ENCODE measurements at regions not wholly inside any gene's neighbourhood (a gene's known extent, or its start where the extent isn't known, plus 50 kb on each side); places are given as distances from the start of the nearest gene placed in this dataset.

DNA sequence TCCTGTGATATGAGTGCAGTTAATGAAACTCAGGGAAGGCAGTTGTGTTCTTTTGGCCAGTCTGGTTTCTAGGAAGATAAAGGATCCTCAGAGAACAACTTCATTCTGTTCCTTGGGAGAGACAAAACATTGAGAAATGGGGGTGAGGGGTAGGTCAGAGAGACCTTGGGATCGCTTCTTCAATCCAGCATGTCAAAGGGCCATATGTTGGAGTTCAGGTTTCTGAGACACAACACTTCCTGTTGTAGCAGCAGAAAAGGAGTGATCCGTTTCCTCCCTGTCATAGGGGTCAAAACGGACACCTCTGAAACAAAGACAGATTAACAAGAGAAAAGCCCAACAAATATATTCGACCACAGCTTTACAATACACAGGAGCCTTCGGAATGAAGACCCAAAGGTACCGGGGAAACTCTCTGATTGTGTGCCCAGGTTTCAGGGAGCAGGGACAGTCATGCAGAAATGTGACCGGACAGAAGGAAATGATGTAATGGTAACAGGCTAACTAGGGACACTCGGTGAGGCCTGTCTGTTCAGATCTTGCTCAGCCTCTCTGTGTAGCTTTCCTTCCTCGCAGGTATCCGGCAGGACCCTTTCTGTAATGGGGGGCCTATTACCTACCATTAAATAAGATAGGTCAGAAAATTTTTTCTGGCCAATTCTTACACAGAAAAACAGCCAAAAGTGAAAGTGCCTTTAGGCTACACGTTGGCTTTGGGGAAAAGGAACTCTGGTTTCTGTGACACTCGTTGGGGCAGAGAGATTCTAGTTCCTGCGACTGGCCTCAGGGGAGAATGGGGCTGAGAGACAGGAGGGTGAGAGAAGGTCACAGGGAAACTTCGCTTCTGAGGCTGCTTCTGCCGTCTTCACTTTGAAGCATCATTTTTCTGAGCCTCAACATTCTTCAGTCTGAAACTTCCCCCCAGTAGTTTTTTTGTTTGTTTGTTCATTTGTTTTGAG, 103.3 kb upstream of the TLR3 start:
- H3K36me3 ChIP-seq (replicated peaks; ENCODE audit: low read depth, low read length), result no peaks in the 10 kb centered on the region
- H3K27me3 ChIP-seq (ENCODE audit: low read depth, low read length), result no peaks in the 10 kb centered on the region
- H3K4me3 ChIP-seq (ENCODE audit: low read length), result no peak overlapping the region
- no peaks in the 10 kb centered on the region for H3K9me3 ChIP-seq (ENCODE audit: insufficient read depth, low read length)
- no peaks in the 10 kb centered on the region for H4K20me1 ChIP-seq (ENCODE audit: insufficient read depth, low read length)
- no peaks in the 10 kb centered on the region for H3K79me2 ChIP-seq (ENCODE audit: low read length)
- no peak overlapping the region for H3K9ac ChIP-seq (ENCODE audit: low read length)
- TF ChIP-seq EZH2phosphoT487 (IDR thresholded peaks at IDR 0.05; ENCODE audit: low read depth), result no peak
- TF ChIP-seq, protein P1, sequence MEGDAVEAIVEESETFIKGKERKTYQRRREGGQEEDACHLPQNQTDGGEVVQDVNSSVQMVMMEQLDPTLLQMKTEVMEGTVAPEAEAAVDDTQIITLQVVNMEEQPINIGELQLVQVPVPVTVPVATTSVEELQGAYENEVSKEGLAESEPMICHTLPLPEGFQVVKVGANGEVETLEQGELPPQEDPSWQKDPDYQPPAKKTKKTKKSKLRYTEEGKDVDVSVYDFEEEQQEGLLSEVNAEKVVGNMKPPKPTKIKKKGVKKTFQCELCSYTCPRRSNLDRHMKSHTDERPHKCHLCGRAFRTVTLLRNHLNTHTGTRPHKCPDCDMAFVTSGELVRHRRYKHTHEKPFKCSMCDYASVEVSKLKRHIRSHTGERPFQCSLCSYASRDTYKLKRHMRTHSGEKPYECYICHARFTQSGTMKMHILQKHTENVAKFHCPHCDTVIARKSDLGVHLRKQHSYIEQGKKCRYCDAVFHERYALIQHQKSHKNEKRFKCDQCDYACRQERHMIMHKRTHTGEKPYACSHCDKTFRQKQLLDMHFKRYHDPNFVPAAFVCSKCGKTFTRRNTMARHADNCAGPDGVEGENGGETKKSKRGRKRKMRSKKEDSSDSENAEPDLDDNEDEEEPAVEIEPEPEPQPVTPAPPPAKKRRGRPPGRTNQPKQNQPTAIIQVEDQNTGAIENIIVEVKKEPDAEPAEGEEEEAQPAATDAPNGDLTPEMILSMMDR (IDR thresholded peaks at IDR 0.05; ENCODE audit: low read depth, low read length), result no peak
- no peaks in the 10 kb centered on the region for H3K4me1 ChIP-seq (ENCODE audit: low read length)
- H3K27ac ChIP-seq (ENCODE audit: low read length), result no peak overlapping the region
- H2AFZ ChIP-seq (ENCODE audit: low read depth, low read length), result no peak overlapping the region
- no peak overlapping the region for H3K4me2 ChIP-seq (ENCODE audit: low read length)

DNA sequence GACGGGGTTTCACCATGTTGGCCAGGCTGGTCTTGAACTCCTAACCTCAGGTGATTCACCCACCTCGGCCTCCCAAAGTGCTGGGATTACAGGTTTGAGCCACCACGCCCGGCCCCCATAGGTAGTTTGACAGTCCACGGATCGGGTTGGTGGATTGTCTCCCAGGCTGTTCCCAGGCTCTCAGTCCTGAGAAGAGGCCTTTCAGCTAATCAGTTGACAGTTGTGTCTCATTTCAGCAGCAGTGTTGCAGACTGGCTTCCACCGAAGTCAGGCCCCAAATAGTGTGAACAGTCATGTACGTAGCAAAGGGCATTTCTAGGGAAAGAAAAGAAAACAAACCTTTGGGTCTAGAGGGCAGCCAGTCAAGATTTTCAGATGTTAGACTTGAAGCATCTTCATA, 102.4 kb upstream of the TLR3 start:
- TF ChIP-seq, protein P1 (IDR thresholded peaks at IDR 0.05; ENCODE audit: low read depth, low read length), result no peak
- TF ChIP-seq EZH2phosphoT487 (IDR thresholded peaks at IDR 0.05; ENCODE audit: low read depth), result no peak
- no peak overlapping the region for H3K27ac ChIP-seq (ENCODE audit: low read length)
- no peak overlapping the region for H3K9ac ChIP-seq (ENCODE audit: low read length)
- no peak overlapping the region for H3K4me2 ChIP-seq (ENCODE audit: low read length)
- no peaks in the 10 kb centered on the region for H4K20me1 ChIP-seq (ENCODE audit: insufficient read depth, low read length)
- H3K79me2 ChIP-seq (ENCODE audit: low read length), result no peaks in the 10 kb centered on the region
- no peaks in the 10 kb centered on the region for H3K9me3 ChIP-seq (ENCODE audit: insufficient read depth, low read length)
- no peak overlapping the region for H2AFZ ChIP-seq (ENCODE audit: low read depth, low read length)
- H3K4me1 ChIP-seq (ENCODE audit: low read length), result no peaks in the 10 kb centered on the region
- H3K4me3 ChIP-seq (ENCODE audit: low read length), result no peak overlapping the region
- H3K36me3 ChIP-seq (replicated peaks; ENCODE audit: low read depth, low read length), result no peaks in the 10 kb centered on the region
- H3K27me3 ChIP-seq (ENCODE audit: low read depth, low read length), result no peaks in the 10 kb centered on the region

DNA sequence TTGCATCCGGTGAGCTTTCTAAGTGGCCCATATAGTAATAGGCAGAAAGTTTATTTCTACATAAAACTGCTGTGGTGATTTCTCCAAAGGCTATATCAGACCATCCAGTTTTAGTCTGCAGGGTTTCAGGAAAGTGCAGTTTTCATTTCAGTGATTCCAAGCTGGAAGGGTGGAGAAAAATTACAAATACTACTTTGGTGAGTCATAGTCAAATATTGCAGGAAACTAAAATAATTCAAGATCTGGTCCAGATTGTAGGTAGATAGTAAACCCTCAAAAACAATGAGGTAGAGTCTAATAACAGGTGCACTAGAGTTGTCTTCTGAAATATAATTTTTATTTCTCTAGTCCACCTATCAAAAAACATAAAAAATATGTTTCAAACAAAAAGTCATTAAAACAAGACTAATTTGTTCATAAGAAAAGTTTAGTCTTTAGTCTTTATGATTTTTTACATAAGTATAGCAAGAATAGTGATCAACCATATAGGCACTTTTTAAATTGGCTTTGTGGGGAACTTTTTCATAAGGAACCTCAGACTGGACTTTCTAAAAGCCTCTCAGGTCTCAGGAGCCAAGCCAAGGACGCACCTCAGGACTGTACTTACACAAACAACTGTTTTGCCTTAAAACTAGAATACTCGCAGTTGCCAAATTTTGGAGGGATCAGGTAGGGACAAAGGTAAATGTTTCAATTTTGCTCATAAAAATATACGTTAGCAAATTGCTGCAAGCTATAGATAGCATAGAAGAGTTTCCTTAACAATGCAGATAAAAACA, 101.8 kb upstream of the TLR3 start:
- Histone ChIP-seq H2AFZ (ENCODE audit: low read depth, low read length) (no peak overlapping the region), H3K4me1 (ENCODE audit: low read length) (no peaks in the 10 kb centered on the region), H3K9ac (ENCODE audit: low read length) (no peak overlapping the region), H3K4me3 (ENCODE audit: low read length) (no peak overlapping the region), H4K20me1 (ENCODE audit: insufficient read depth, low read length) (no peaks in the 10 kb centered on the region), H3K27me3 (ENCODE audit: low read depth, low read length) (no peaks in the 10 kb centered on the region), H3K79me2 (ENCODE audit: low read length) (no peaks in the 10 kb centered on the region), H3K27ac (ENCODE audit: low read length) (no peak overlapping the region), H3K9me3 (ENCODE audit: insufficient read depth, low read length) (no peaks in the 10 kb centered on the region), H3K36me3 (replicated peaks; ENCODE audit: low read depth, low read length) (no peaks in the 10 kb centered on the region), H3K4me2 (ENCODE audit: low read length) (no peak overlapping the region)
- no peak for TF ChIP-seq EZH2phosphoT487 (IDR thresholded peaks at IDR 0.05; ENCODE audit: low read depth)
- TF ChIP-seq, protein P1 (IDR thresholded peaks at IDR 0.05; ENCODE audit: low read depth, low read length), result no peak

DNA sequence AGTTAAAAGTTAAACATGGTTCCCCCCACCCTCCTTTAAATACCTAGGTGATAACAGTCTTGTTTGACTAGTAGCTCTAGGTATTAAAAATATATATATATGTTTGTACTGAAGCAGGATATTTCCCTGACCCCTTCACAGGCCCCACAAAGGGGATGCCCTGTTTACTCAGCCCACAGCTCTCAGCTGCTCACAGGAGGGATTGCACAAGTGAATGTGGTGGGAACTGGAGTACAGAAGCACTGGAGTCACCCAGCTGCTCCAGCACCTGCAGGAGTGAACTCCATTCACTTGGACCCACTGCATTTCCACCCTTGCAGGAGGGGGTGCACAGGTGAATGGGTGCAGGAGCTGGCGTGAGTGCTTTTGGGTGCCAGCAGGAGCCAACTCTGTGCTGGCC, 99.3 kb upstream of the TLR3 start:
- Histone ChIP-seq H3K27ac (ENCODE audit: low read length) (no peak overlapping the region), H3K9me3 (ENCODE audit: insufficient read depth, low read length) (no peaks in the 10 kb centered on the region), H3K27me3 (ENCODE audit: low read depth, low read length) (no peaks in the 10 kb centered on the region), H3K4me1 (ENCODE audit: low read length) (no peaks in the 10 kb centered on the region), H3K36me3 (replicated peaks; ENCODE audit: low read depth, low read length) (no peaks in the 10 kb centered on the region), H3K4me3 (ENCODE audit: low read length) (no peak overlapping the region), H3K79me2 (ENCODE audit: low read length) (no peaks in the 10 kb centered on the region), H4K20me1 (ENCODE audit: insufficient read depth, low read length) (no peaks in the 10 kb centered on the region), H3K4me2 (ENCODE audit: low read length) (no peak overlapping the region), H2AFZ (ENCODE audit: low read depth, low read length) (no peak overlapping the region), H3K9ac (ENCODE audit: low read length) (no peak overlapping the region)
- TF ChIP-seq, protein P1 (IDR thresholded peaks at IDR 0.05; ENCODE audit: low read depth, low read length), result no peak
